SK-N-SH (cell line): ENCODE measurements at regions not wholly inside any gene's neighbourhood (a gene's known extent, or its start where the extent isn't known, plus 50 kb on each side); places are given as distances from the start of the nearest gene placed in this dataset.

Experiments
- CTCF ChIA-PET: fragments of 300-600, 350-600 bp; formaldehyde crosslinking; extraction: SDS; loops from one replicate; lab custom pipeline; 2021; lab: Yijun Ruan, JAX
- POLR2A ChIA-PET: fragments of 350-600 bp; sonication (Branson Sonifier 250); formaldehyde crosslinking; extraction: SDS; loops from one replicate; lab custom pipeline; 2020; ENCODE audit warnings: antibody characterized with exemption, inconsistent platforms; lab: Yijun Ruan, JAX
- DNase-seq: peaks from one replicate; pipeline ENCODE4 v3.0.0; 2012
- H2AFZ ChIP-seq: fragments of 200-600 bp; sonication (generic); 2 replicates; pipeline ENCODE4 v1.8.1; 2016; ENCODE audit warnings: antibody characterized with exemption, mild to moderate bottlenecking, low read depth
- H3F3A ChIP-seq: fragments of 200-600 bp; sonication (generic); replicated peaks from 2 replicates; pipeline ENCODE3; 2016; ENCODE audit warnings: antibody characterized with exemption, mild to moderate bottlenecking; ENCODE audit not compliant: insufficient read depth
- H3K27ac ChIP-seq, 2 experiments: fragments of 200-500 bp in 1 of 2; fragments of 200-600 bp in 1 of 2; sonication (Bioruptor generic) in 1 of 2; sonication (generic), shearing (Covaris generic) in 1 of 2; 2 replicates each; pipeline versions ENCODE4 v1.5.1 to v1.6.1; 2014 to 2016; ENCODE audit warnings: low read depth in 2 of 2, inconsistent platforms in 1 of 2, low read length in 1 of 2, mild to moderate bottlenecking in 1 of 2, mixed read lengths in 1 of 2
- H3K27me3 ChIP-seq: fragments of 200-600 bp; sonication (generic), shearing (Covaris generic); 2 replicates; pipeline ENCODE4 v1.6.1; 2016; ENCODE audit warnings: mixed run types; ENCODE audit not compliant: insufficient read depth
- H3K36me3 ChIP-seq, 2 experiments: fragments of 200-500 bp in 1 of 2; fragments of 200-600 bp in 1 of 2; sonication (Bioruptor generic) in 1 of 2; sonication (generic) in 1 of 2; replicated peaks in 1 of 2; 2 replicates each; pipeline versions ENCODE3 to v1.5.1; 2014 to 2016; ENCODE audit warnings: low read length in 1 of 2, mild to moderate bottlenecking in 1 of 2; ENCODE audit not compliant: insufficient read depth in 2 of 2, control insufficient read depth in 1 of 2
- H3K4me1 ChIP-seq, 2 experiments: fragments of 200-500 bp in 1 of 2; fragments of 200-600 bp in 1 of 2; sonication (Bioruptor generic) in 1 of 2; sonication (generic), shearing (Covaris generic) in 1 of 2; 2 replicates each; pipeline versions ENCODE4 v1.5.1 to v1.6.1; 2014 to 2016; ENCODE audit warnings: low read depth in 1 of 2, low read length in 1 of 2, mixed run types in 1 of 2; ENCODE audit not compliant: insufficient read depth in 2 of 2, control insufficient read depth in 1 of 2
- H3K4me2 ChIP-seq: fragments of 200-600 bp; sonication (generic), shearing (Covaris generic); 2 replicates; pipeline ENCODE4 v1.6.1; 2017; ENCODE audit warnings: mixed run types
- H3K4me3 ChIP-seq, 2 experiments: fragments of 200-500 bp in 1 of 2; fragments of 200-600 bp in 1 of 2; sonication (Bioruptor generic) in 1 of 2; sonication (generic), shearing (Covaris generic) in 1 of 2; 2 replicates each; pipeline versions ENCODE4 v1.5.1 to v1.8.1; 2014 to 2016; ENCODE audit warnings: low read depth in 2 of 2, inconsistent platforms in 1 of 2, low read length in 1 of 2, mild to moderate bottlenecking in 1 of 2, mixed read lengths in 1 of 2, moderate library complexity in 1 of 2
- H3K79me2 ChIP-seq: fragments of 200-600 bp; sonication (generic); 2 replicates; pipeline ENCODE4 v1.8.1; 2017; ENCODE audit warnings: mild to moderate bottlenecking; ENCODE audit not compliant: insufficient read depth
- H3K9ac ChIP-seq: fragments of 200-600 bp; sonication (generic); 2 replicates; pipeline ENCODE4 v1.6.1; 2017; ENCODE audit warnings: mixed run types
- H3K9me2 ChIP-seq: fragments of 200-600 bp; sonication (generic); 2 replicates; pipeline ENCODE4 v1.6.1; 2017; ENCODE audit warnings: mixed run types
- H3K9me3 ChIP-seq: fragments of 200-600 bp; sonication (generic); 2 replicates; pipeline ENCODE4 v1.6.1; 2017; ENCODE audit warnings: mixed run types, mild to moderate bottlenecking, moderate library complexity
- H4K20me1 ChIP-seq: fragments of 200-600 bp; sonication (generic); 2 replicates; pipeline ENCODE4 v1.6.1; 2017; ENCODE audit warnings: mild to moderate bottlenecking, mixed run types; ENCODE audit not compliant: insufficient read depth
- CHD2 ChIP-seq: fragments of 150-350 bp; IDR thresholded peaks from 2 replicates; pipeline ENCODE4 v1.6.1; 2018; ENCODE audit warnings: low read length; ENCODE audit not compliant: partially characterized antibody
- CTCF ChIP-seq: fragments of 200-600 bp; sonication (generic); IDR thresholded peaks from 2 replicates; pipeline ENCODE4 v1.6.1; 2017; ENCODE audit warnings: antibody characterized with exemption, mild to moderate bottlenecking, moderate library complexity
- FOSL2 ChIP-seq: IDR thresholded peaks from 2 replicates; pipeline ENCODE4 v1.4.0; 2012; ENCODE audit warnings: low read depth, mild to moderate bottlenecking, moderate library complexity, borderline replicate concordance
- FOXJ3 ChIP-seq: sonication (generic); formaldehyde crosslinking; IDR thresholded peaks from 2 replicates; pipeline ENCODE4 v1.5.1; 2020; ENCODE audit warnings: mild to moderate bottlenecking, missing genetic modification reagents
- GABPA ChIP-seq: IDR thresholded peaks from 2 replicates; pipeline ENCODE4 v1.4.0; 2012; ENCODE audit warnings: low read depth, mild to moderate bottlenecking
- GATA2 ChIP-seq: sonication (generic); formaldehyde crosslinking; IDR thresholded peaks from 2 replicates; pipeline ENCODE4 v1.5.0; 2020; ENCODE audit warnings: mild to moderate bottlenecking, missing genetic modification reagents
- IRF3 ChIP-seq: fragments of 150-350 bp; IDR thresholded peaks from 2 replicates; pipeline ENCODE4 v1.6.1; 2016; ENCODE audit warnings: mild to moderate bottlenecking, low read depth, low read length
- NRF1 ChIP-seq: IDR thresholded peaks from 2 replicates; pipeline ENCODE4 v1.6.1; 2012; ENCODE audit warnings: low read depth, mild to moderate bottlenecking, low read length
- RAD21 ChIP-seq: IDR thresholded peaks from 2 replicates; pipeline ENCODE4 v1.6.1; 2012; ENCODE audit warnings: mild to moderate bottlenecking, low read length
- REST ChIP-seq: IDR thresholded peaks from 2 replicates; pipeline ENCODE4 v1.6.1; 2012; ENCODE audit warnings: mild to moderate bottlenecking, low read depth, low read length, moderate library complexity
- RFX5 ChIP-seq: IDR thresholded peaks from 2 replicates; pipeline ENCODE4 v1.6.1; 2012; ENCODE audit warnings: mild to moderate bottlenecking, improper control_type of control experiment, low read length
- SMC3 ChIP-seq: IDR thresholded peaks from 2 replicates; pipeline ENCODE4 v1.6.1; 2012; ENCODE audit warnings: low read depth, low read length, improper control_type of control experiment
- TEAD4 ChIP-seq: IDR thresholded peaks from 2 replicates; pipeline ENCODE4 v1.4.0; 2012; ENCODE audit warnings: mild to moderate bottlenecking, borderline replicate concordance; ENCODE audit not compliant: insufficient read depth
- USF2 ChIP-seq: fragments of 150-350 bp; IDR thresholded peaks from 2 replicates; pipeline ENCODE4 v1.6.1; 2017; ENCODE audit warnings: antibody characterized with exemption, low read length, low read depth, borderline replicate concordance
- ZBTB33 ChIP-seq: IDR thresholded peaks from 2 replicates; pipeline ENCODE4 v1.4.0; 2012; ENCODE audit warnings: low read depth, borderline replicate concordance
- WGBS: methylation state at CpG from one replicate; pipeline ENCODE4 v1.1.6; 2017; ENCODE audit warnings: low lambda C conversion rate; 5-methylcytosine and 5-hydroxymethylcytosine counted together

GRCh38 chr16:87025676-87026075 lies 291.5 kb downstream of the C16orf95 start:
- POLR2A ChIA-PET: no interaction called here
- DNase-seq: no peak
- no peaks in the 10 kb centered on the region for H3K9me3 ChIP-seq
- TF ChIP-seq SMC3: no peak
- TF ChIP-seq USF2: no peak
- TF ChIP-seq RFX5: no peak
- TF ChIP-seq GATA2 (CRISPR knock-in tag): no peak
- TF ChIP-seq REST: no peak
- no peak for TF ChIP-seq CHD2
- TF ChIP-seq ZBTB33: no peak
- no peak for TF ChIP-seq FOXJ3
- no peak for TF ChIP-seq GABPA
- TF ChIP-seq FOSL2: no peak
- TF ChIP-seq TEAD4: no peak
- no peak for TF ChIP-seq CTCF
- TF ChIP-seq IRF3: no peak
- no peak for TF ChIP-seq RAD21
- TF ChIP-seq NRF1: no peak
- TF ChIP-seq, all 33 proteins: peak for 0
- no peak overlapping the region for H3K27ac ChIP-seq
- CTCF ChIA-PET: no interaction called here
- WGBS: 64% methylated on average over 1 of the region's 1 CpG
- H2AFZ ChIP-seq: no peak overlapping the region
- H3F3A ChIP-seq: no peaks in the 10 kb centered on the region
- H3K9me2 ChIP-seq: no peaks in the 10 kb centered on the region
- H4K20me1 ChIP-seq: no peaks in the 10 kb centered on the region
- H3K4me3 ChIP-seq: no peak overlapping the region
- no peaks in the 10 kb centered on the region for H3K79me2 ChIP-seq
- no peak overlapping the region for H3K9ac ChIP-seq
- H3K36me3 ChIP-seq: no peaks in the 10 kb centered on the region
- H3K4me2 ChIP-seq: no peak overlapping the region
- peaks cover 95% of the 10 kb centered on the region for H3K27me3 ChIP-seq
- H3K4me1 ChIP-seq: no peaks in the 10 kb centered on the region
